Spleen (tissue), 11 donors: ENCODE measurements at regions not wholly inside any gene's neighbourhood (a gene's known extent, or its start where the extent isn't known, plus 50 kb on each side); places are given as distances from the start of the nearest gene placed in this dataset.

ENCODE experiments used
- DNase-seq: peaks from one replicate; pipeline ENCODE4 v3.0.0-alpha.2; 2020
- H3K27ac ChIP-seq, 8 donors: fragments of 200-600 bp; sonication (generic) in 7 of 8; 1 replicate in 4 of 8; 2 replicates in 4 of 8; pipeline versions ENCODE4 v1.5.0 to v1.8.0; 2016 to 2021; ENCODE audit warnings: inconsistent platforms in 4 of 8, mild to moderate bottlenecking in 4 of 8, moderate library complexity in 1 of 8
- H3K27me3 ChIP-seq, 7 donors: fragments of 200-600 bp; sonication (generic) in 6 of 7; replicated peaks in 1 of 7; 1 replicate in 4 of 7; 2 replicates in 3 of 7; pipeline versions ENCODE4 v1.5.0 to v1.8.0; 2016 to 2021; ENCODE audit warnings: inconsistent platforms in 3 of 7, mild to moderate bottlenecking in 1 of 7
- H3K36me3 ChIP-seq, 6 donors: fragments of 200-600 bp; sonication (generic) in 5 of 6; 1 replicate in 4 of 6; 2 replicates in 2 of 6; pipeline versions ENCODE4 v1.5.0 to v1.8.0; 2016 to 2021; ENCODE audit warnings: inconsistent platforms in 2 of 6
- H3K4me1 ChIP-seq, 6 donors: fragments of 200-600 bp; sonication (generic) in 5 of 6; 1 replicate in 3 of 6; 2 replicates in 3 of 6; pipeline versions ENCODE4 v1.5.0 to v1.8.0; 2016 to 2021; ENCODE audit warnings: inconsistent platforms in 3 of 6
- H3K4me3 ChIP-seq, 8 donors: fragments of 200-600 bp; sonication (generic) in 7 of 8; 1 replicate in 4 of 8; 2 replicates in 4 of 8; pipeline versions ENCODE4 v1.5.0 to v1.8.0; 2016 to 2021; ENCODE audit warnings: inconsistent platforms in 4 of 8, mild to moderate bottlenecking in 4 of 8, moderate library complexity in 2 of 8
- H3K9me3 ChIP-seq, 8 donors: fragments of 200-600 bp; sonication (generic) in 7 of 8; 1 replicate in 4 of 8; 2 replicates in 4 of 8; pipeline versions ENCODE4 v1.5.0 to v1.8.0; 2016 to 2021; ENCODE audit warnings: inconsistent platforms in 4 of 8
- CTCF ChIP-seq, 11 experiments: fragments of 200-600 bp in 7 of 11; fragments of 450-650 bp in 4 of 11; sonication (generic) in 4 of 11; IDR thresholded peaks in 8 of 11; conservative IDR thresholded peaks in 3 of 11; 1 replicate in 7 of 11; 2 replicates in 4 of 11; pipeline versions ENCODE4 v1.4.0 to v1.8.0; 2016 to 2021; ENCODE audit warnings: antibody characterized with exemption in 11 of 11, inconsistent platforms in 4 of 11, mild to moderate bottlenecking in 1 of 11
- POLR2A ChIP-seq, 3 donors: fragments of 450-650 bp; IDR thresholded peaks; one replicate each; pipeline ENCODE4 v1.5.1; 2017; ENCODE audit warnings: antibody characterized with exemption in 3 of 3, mild to moderate bottlenecking in 1 of 3
- POLR2AphosphoS5 ChIP-seq, 3 donors: sonication (generic); formaldehyde crosslinking; IDR thresholded peaks; one replicate each; pipeline ENCODE4 v1.5.1; 2017; ENCODE audit warnings: antibody characterized with exemption in 3 of 3
- WGBS, 5 donors: extraction: QIAGEN DNeasy Blood & Tissue Kit in 3 of 5; methylation state at CpG; one replicate each; pipeline versions ENCODE4 v1.1.5 to v1.1.7; 2013 to 2018; 5-methylcytosine and 5-hydroxymethylcytosine counted together
- intact Hi-C: fragments of 100-400 bp; cut with DNase I; formaldehyde crosslinking; loops from one replicate; pipeline ENCODE4 v1.15.0; 2023; ENCODE audit warnings: low total_unique reads
- donor health status: healthy with polysubstance abuse.
- donor health status: DM: no; HTN: no; CAD: no; lungs with moderate emphysema.
- donor health status: DM: no; HTN: no; CAD: no.
- donor health status: Bipolar disorder and iron deficiency.
- donor health status: healthy.
- donor health status: DM: no; HTN: no; CAD: no.
- donor health status: DM: yes; HTN: yes; CAD: no.

GRCh38 chr11:64451856-64452255 lies 92.9 kb downstream of the RPS6KA4 start:
- H3K27me3 ChIP-seq: peaks cover 0 to 15% (median 0%) of the 10 kb centered on the region in 7 donors
- WGBS, 5 donors: 70 to 83% (median 73%) methylated on average over 6 to 7 of the region's 7 CpGs
- DNase-seq: peak; percentile 47
- peaks cover 0 to 4% (median 0%) of the 10 kb centered on the region in 8 donors for H3K9me3 ChIP-seq
- peaks cover 16 to 33% (median 27%) of the 10 kb centered on the region in 6 donors for H3K4me1 ChIP-seq
- H3K36me3 ChIP-seq: no peaks in the 10 kb centered on the region
- intact Hi-C loops: no loop called here
- no peak overlapping the region for H3K27ac ChIP-seq
- H3K4me3 ChIP-seq: no peak overlapping the region
- TF ChIP-seq CTCF (IDR thresholded peaks at IDR 0.05 in 8 of 11, conservative IDR thresholded peaks at IDR 0.05 in 3 of 11) (no peak), POLR2AphosphoS5 (IDR thresholded peaks at IDR 0.05) (no peak), POLR2A (IDR thresholded peaks at IDR 0.05) (no peak)

- H3K4me3 ChIP-seq: no peak overlapping the region
- peak; percentile 40 for DNase-seq
- no peak for TF ChIP-seq POLR2AphosphoS5 (IDR thresholded peaks at IDR 0.05)
- no peak for TF ChIP-seq POLR2A (IDR thresholded peaks at IDR 0.05)
- TF ChIP-seq CTCF (IDR thresholded peaks at IDR 0.05 in 8 of 11, conservative IDR thresholded peaks at IDR 0.05 in 3 of 11): no peak
- no peaks in the 10 kb centered on the region for H3K36me3 ChIP-seq
- intact Hi-C loops: no loop called here
- 50 to 89% (median 64%) methylated on average over 1 of the region's 1 CpG for WGBS, 5 donors
- peaks cover 0 to 9% (median 0%) of the 10 kb centered on the region in 7 donors for H3K27me3 ChIP-seq
- peaks cover 10 to 18% (median 16%) of the 10 kb centered on the region in 6 donors for H3K4me1 ChIP-seq
- H3K27ac ChIP-seq: no peak overlapping the region
- peaks cover 0 to 4% (median 0%) of the 10 kb centered on the region in 8 donors for H3K9me3 ChIP-seq
Measured at GRCh38 chr11:64453466-64453865, 94.5 kb downstream of the RPS6KA4 start.

GRCh38 chr11:64455456-64456261 lies 96.7 kb downstream of the RPS6KA4 start:
- WGBS, 5 donors: 81 to 91% (median 86%) methylated on average over 15 to 22 of the region's 22 CpGs
- intact Hi-C loops: no loop called here
- peak; percentile 51 for DNase-seq

More at GRCh38 chr11:64455456-64456261, 96.7 kb downstream of the RPS6KA4 start:
- Histone ChIP-seq H3K27me3 (peaks cover 0 to 6% (median 0%) of the 10 kb centered on the region in 7 donors), H3K4me1 (no peaks in the 10 kb centered on the region), H3K36me3 (no peaks in the 10 kb centered on the region), H3K9me3 (peaks cover 0 to 4% (median 0%) of the 10 kb centered on the region in 8 donors), H3K27ac (no peak overlapping the region), H3K4me3 (no peak overlapping the region)
- no peak for TF ChIP-seq POLR2AphosphoS5 (IDR thresholded peaks at IDR 0.05)
- no peak for TF ChIP-seq POLR2A (IDR thresholded peaks at IDR 0.05)
- TF ChIP-seq CTCF (IDR thresholded peaks at IDR 0.05 in 8 of 11, conservative IDR thresholded peaks at IDR 0.05 in 3 of 11): no peak
